ENCODE measurements at regions not wholly inside any gene's neighbourhood (a gene's known extent, or its start where the extent isn't known, plus 50 kb on each side); places are given as distances from the start of the nearest gene placed in this dataset.

GRCh38 chr11:109981031-109981636 is 112.1 kb upstream of the ZC3H12C start:
- H2AFZ ChIP-seq (ENCODE audit: low read length) = no peak overlapping the region
- CTCF ChIA-PET (ENCODE audit: low intra/inter-chr PET ratio, low total read pairs) = no interaction called here
- no peaks in the 10 kb centered on the region for H3K9me3 ChIP-seq (ENCODE audit: low read length)
- TF ChIP-seq MXD1 (CRISPR knock-in tag; IDR thresholded peaks at IDR 0.05) (no peak), PREB (CRISPR knock-in tag; IDR thresholded peaks at IDR 0.05) (no peak), CREM (IDR thresholded peaks at IDR 0.05) (no peak), CREM (CRISPR knock-in tag; IDR thresholded peaks at IDR 0.05) (no peak), ZNF224 (CRISPR knock-in tag; IDR thresholded peaks at IDR 0.05) (no peak), AKNA (CRISPR knock-in tag; IDR thresholded peaks at IDR 0.05; ENCODE audit: borderline replicate concordance) (no peak)
- no peak for FAIRE-seq
- no peak overlapping the region for H3K9ac ChIP-seq (ENCODE audit: insufficient read depth, low read depth, low read length)
- POLR2A ChIA-PET = no interaction called here
- no peaks in the 10 kb centered on the region for H4K20me1 ChIP-seq (ENCODE audit: insufficient read depth, low read length)
- no TSS peak for BruUV-seq (replicated peaks)
- in situ Hi-C loops (cut with HindIII; ENCODE audit: extremely low pct_ligation_motif_present, low pct_unique_long_range_greater_than_20kb) (no loop called here), intact Hi-C loops (cut with micrococcal nuclease; ENCODE audit: unreplicated experiment) (no loop called here)
- no peak overlapping the region for H3K27ac ChIP-seq (ENCODE audit: extremely low read length, insufficient read depth, low read length)
- no peak for DNase-seq (ENCODE audit: low spot score)
- no peak for ATAC-seq
- no peak overlapping the region for H3K4me2 ChIP-seq (ENCODE audit: low read depth, low read length)
- H3K4me3 ChIP-seq (replicated peaks in 1 of 3; ENCODE audit: insufficient read depth in 1 of 3, low read depth in 2 of 3, low read length in 3 of 3) = no peak overlapping the region
- H3K36me3 ChIP-seq (replicated peaks in 1 of 2; ENCODE audit: control insufficient read depth in 1 of 2, insufficient read depth in 2 of 2, low read length in 2 of 2) = no peaks in the 10 kb centered on the region
- no peaks in the 10 kb centered on the region for H3K27me3 ChIP-seq (ENCODE audit: control insufficient read depth in 1 of 2, insufficient read depth in 2 of 2, low read length in 2 of 2)
- no peaks in the 10 kb centered on the region for H3K4me1 ChIP-seq (ENCODE audit: insufficient read depth, low read length)
- no peaks in the 10 kb centered on the region for H3K79me2 ChIP-seq (ENCODE audit: insufficient read depth, low read length)
- WGBS (ENCODE audit: low lambda C conversion rate) = 11% methylated on average over 1 of the region's 1 CpG

All from HepG2 (cell line).